NCI-H1417 (cell line): ENCODE measurements at regions not wholly inside any gene's neighbourhood (a gene's known extent, or its start where the extent isn't known, plus 50 kb on each side); places are given as distances from the start of the nearest gene placed in this dataset.

Experiments used
- DNase-seq, 3 experiments: peaks; one replicate each; lab custom pipeline; 2025; lab: John Stamatoyannopoulos, UW

DNA sequence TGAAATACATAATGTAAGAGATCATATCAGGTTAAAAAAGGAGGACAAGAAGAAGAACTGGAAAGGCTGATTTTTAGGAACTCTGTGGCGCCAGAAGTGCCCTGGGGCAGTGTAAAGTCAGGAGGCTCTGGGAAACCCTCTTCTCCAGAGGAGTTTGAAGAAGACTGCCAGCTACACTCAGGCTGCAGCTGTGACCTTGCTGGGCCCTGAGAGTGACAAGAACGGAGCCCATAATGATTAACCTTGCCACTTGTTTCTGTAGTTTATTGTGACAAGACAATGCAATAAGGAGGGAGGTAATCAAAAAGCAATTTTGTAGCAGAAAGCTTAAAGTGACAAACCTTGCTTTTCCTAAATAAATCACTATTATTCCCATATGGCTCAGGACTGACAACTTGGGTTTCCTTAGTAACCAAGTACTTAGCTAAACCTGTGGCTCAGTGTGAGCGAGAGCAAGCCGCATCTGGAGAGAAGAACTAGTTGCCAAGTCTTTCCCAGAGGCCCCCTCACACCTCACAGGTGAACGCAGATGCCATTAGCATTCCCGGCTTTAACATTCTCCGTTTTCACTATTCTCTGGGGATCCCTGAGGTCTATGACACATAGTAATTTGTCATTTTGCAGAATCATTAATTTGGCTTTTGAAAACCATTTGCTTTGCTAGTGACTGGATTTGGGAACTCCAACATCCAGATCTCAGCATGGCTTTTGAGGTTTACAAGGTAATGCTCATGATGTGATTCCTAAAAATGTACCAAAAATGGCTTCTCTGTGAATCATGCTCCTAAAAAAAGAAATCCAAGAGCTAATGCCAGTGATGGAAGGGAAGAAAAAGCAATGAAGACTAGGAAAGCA is 115.9 kb downstream of the OMA1 start:
- DNase-seq: peak in 2 of 3 experiments; percentile 20 to 42

DNA sequence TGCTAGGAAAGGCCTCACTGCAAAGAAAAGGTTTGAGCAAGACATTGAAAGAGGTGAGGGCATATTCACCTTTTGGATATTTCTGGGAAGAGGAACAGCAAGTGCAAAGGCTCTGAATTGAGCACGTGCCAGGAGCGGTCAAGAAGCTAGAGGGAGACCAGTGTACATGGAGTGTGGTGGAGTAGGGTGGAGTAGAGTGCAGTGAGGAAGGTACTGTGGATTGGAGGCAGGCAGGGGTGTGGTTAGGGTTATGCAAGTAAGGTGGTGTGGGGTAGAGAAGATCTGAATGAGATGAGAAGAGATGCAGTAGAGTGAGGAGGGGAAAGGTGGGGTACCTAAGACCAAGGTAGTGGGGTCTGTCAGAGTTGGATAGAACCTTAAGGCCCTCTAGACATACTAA is 119.6 kb downstream of the OMA1 start:
- no peak for DNase-seq

DNA sequence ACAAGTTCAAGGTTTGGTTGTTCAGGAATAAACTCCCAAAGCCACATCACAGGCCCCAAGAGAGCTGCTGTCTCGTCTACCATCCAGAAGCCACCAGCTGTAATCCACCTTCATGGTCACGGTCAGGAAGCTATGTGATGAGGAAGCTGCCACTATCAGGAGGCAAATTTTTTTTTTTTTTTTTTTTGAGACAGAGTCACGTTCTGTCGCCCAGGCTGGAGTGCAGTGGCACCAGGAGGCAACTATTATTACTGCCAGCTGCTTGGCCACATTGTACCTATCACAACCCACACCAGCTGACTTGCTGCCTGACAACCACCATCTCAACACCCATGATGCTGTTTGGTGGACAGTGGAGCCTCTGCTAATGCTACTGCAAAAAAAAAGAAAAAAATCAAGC is 124.1 kb downstream of the OMA1 start:
- DNase-seq: no peak

DNA sequence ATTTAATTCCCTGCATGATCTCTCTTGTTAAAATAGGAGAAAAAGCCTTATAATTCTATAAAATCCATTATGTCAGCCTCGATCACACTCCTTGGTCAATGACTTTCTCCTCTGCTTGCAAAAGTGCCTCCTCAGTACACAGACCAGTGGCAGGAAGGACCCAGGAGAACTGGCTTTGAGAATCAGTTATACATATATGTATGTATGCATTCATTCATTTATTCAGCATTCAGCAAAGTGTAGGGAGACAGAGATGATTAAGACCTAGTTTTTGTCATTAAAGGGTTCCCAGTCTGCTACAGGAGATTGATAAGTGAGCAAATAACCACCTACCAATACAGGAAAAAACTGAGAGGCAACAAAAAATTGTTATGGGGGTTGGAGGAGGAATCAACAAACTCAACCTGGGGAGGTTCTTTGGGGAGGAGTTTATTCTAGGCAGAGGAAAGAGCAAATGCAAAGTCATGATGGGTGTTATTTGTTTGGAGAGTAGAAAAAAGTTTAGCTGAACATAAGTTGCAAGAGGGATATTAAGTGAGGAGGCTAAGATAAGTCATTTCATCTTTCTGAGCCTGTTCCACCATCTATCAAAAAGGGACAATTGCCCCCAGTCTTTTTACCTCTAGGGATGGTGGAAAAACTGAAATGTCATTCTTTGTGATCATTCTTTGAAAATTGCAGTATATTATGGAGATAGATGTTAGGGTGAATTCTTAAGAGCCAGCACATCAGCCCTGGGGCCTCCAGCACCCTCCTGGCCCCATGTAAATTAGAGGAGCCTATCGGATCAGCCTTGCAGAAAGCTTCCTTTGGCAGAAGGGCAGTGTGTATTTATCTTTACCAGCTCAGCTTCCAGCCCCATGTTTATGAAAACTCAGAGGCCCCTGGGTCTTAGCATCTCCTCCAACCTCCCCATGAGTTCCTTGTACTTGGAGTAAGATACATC is 128.0 kb downstream of the OMA1 start:
- DNase-seq: no peak

DNA sequence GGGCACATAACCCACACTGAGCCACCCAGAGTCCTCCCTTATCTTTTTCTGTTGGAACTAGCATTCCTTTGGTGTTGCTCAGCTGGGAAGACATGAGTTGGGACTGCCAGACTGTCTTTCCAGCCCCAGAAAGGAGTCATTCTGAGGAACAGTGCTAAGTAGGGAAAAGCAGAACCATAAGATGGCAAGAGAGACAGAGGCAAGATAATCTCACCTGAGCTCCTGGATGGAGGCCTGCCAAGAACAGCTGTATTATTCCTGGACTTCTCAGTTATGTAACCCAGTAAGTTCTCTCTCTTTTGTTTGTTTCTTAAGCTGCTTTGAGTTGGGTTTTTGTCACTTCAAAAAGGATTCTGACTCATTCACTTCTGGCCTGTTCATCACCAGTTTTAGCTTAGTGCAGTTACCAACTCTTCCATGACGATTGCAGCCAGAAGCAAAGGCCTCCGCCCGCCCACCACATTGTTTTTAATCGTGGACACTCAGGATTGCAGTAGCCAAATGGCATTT is 134.4 kb downstream of the OMA1 start:
- DNase-seq: no peak

DNA sequence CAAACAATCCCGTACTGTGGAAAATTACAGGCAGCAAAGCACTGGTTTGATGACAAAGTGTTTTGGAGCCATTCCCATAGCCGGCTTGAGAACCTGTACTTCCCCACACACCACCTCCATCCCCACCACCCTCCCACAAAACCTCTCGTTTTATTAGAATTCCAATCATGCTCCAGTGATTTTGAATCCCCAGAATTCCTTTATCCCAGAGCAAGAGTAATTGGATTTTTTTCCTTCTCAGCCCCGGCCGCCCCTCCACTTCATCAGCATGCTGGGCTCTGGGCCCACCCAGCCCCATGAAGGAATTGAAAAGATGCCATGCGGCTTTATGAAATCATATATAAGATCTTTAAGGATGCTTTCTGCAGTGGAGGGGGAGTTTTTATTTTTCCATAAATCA is 136.6 kb downstream of the OMA1 start:
- DNase-seq: no peak

- DNase-seq: no peak
These were observed 137.2 kb downstream of the OMA1 start for GRCh38 chr1:58409336-58409735.

DNA sequence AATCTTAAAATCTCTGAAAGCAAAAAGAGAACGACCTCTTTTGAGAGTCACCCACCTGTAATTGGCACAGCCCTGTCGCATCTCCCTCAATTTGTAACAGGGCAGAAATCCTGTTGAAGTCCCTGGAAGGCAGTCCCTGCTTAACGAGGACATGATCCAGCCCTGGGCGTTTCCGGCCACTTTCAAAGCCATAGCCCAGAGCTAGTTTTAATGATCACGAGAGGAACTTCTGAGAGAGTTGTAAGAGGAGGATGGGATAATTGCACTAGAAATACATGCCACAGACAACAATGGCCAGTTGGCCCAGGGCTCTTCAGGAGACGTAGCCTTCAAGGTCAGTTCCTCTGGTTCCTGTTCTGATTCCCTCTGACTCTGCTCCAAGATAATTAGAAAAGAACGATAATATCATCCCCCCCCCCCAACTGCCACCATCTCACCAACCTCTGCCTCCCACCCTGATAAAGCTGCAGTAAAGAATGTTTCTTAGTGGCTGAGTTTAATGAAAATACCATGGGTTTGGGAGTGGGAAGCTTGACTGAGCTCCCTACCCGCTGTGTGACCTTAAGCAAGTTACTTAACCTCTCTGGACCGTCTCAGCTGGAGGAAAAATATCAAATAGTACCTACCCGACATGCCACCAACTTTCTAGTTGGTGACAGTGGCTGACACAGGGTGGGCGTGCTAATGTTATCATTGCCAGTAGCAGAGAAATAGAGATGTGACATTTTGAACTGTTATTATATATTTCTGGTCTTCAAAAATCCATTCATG is 140.0 kb downstream of the OMA1 start:
- DNase-seq: no peak

- no peak for DNase-seq
These were observed 140.9 kb downstream of the OMA1 start for GRCh38 chr1:58405660-58406059.

DNA sequence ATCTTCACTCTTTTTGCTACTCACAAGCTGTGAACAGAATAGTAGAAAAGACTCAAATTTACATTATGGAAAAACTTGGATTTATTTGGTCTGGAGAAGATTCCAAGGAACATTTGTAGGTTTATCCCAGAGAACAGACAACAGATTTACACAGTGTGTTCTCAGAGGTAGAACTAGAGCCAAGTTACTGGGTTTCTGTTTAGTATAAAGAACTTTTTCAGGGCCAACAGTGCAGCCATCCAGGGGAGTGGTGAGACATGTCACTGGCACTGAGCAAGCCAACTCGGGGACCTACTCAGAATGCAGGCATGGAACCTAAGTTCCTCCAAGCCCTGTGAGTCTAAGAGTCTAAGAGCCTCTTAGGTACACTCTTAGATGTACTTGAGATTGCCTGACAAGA is 142.6 kb downstream of the OMA1 start:
- no peak for DNase-seq

DNA sequence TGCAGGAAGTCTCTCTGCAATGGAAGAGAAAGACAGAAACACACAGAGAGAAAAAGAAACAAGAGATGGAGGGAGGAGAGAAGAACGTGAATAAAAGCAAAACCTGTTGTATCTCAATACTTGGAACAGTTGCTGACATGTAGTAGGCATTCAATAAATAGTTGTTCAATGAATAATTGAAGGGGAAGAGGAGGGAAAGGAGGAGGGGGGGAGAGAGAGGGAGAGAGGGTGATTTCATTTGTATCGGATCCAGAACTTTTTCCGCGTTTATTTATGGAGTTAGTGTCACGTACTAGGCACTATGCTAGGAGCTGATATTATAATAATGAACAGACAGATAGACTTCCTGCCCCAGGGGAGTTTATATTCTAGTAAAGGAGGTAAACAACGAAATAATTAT is 144.1 kb downstream of the OMA1 start:
- no peak for DNase-seq

DNA sequence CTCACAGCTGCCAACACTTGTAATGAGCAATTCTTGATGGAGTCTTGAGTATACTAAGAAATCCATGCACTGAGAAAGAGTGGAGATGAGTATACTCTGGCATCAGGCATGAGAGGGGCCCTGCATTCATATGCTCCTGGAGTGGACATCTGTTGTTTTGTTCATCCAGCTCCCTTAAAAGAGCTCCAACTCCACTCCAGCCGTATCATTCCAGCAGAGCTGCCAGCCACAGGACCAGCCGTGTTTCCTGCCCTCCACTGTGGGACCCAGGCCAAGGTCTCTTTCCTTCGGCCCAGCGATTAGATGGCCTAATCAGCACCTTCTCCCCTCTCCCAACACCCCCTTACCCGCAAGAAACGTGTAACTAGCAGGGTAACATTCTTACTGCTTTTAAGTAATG is 144.5 kb downstream of the OMA1 start:
- no peak for DNase-seq

DNA sequence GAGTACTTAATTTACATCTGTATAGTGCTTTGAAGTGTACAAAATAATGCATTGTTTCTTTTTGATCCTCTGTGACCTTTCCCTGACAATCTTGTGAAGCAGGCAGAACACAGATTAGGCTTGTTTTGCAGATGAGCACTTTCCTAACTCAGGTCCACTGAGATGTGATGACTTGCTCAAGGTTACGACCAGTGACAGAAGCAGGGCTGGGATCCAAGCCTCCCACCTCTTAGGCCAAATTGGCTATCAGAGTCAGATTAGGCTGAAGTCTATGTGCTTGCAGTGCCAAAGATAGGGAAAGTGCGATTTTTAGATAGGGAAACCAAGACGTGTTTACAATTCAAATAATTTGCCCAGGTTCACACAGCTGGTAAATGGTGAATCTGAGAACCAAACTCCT is 147.3 kb downstream of the OMA1 start:
- DNase-seq: no peak

GRCh38 chr1:58398714-58399113 is 147.8 kb downstream of the OMA1 start:
- DNase-seq: no peak

DNA sequence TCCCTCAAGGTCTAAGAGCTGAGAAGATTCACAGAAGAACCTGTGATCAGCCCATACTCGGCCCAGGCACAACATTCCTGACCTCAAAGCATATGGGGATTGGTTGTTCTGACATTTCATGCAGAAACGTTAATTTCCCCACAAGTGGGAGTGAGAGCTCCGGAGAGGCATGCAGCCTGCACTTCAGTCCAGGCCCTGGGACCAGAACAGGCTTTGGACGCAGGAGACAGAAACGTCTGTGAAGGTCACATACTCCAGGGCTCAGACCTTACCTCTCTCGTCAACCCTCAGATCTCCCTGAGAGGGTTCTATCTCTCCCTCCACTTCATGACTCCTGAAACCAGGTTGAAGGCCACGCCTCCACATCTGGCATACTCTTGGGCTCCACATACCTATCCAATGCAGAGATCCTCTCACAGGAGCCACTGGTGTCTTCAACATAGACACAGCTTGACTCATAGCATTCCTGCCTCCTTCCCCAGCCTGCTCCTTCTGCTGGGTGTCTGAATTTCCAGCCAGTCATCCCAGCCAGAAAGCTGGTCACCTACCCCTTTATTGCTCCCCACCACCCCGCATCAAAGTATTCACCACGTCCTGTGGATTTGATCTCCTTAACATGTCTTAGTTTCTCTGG is 149.2 kb downstream of the OMA1 start:
- no peak for DNase-seq

DNA sequence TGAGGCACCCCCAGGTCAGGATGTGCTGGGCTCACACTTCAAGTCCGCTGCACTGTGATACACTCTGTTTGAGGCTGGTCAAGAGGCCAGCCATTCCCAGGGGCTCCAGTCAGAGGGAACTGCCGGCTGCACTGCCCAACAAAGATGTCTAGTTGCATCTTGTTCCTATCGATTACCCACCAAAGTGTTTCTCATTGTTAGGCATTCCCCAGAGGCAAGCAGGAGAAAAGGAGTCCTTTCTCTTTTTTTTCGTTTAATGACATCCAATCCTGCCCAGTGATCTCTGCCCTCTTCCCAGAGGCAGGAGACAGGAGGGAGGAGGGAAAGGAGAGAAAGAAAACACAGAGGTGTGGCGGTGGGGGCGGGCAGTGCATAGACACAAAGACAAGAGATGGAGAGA is 150.4 kb downstream of the OMA1 start:
- no peak for DNase-seq

GRCh38 chr1:58395355-58395754 is 151.2 kb downstream of the OMA1 start:
- no peak for DNase-seq

GRCh38 chr1:58392083-58392482 is 154.4 kb downstream of the OMA1 start:
- DNase-seq: no peak

DNA sequence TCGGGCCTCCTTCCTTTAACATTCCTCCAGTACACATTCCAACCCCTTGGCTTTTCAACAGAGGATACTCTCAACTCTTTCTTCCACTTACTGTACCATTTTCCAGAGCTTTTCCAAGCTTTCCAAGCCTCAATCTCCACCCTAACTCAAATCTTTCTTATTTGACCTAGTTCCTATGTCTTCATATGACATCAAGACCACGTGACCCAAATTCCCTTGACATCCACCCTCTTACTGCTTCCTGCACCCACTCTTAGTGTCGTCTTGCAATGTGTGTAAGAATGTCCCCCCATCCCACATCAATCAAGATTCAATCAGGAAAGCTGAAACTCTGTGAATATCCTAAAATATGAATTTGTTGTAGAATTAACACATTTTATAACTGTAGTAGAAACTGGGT is 155.0 kb downstream of the OMA1 start:
- DNase-seq: no peak

DNA sequence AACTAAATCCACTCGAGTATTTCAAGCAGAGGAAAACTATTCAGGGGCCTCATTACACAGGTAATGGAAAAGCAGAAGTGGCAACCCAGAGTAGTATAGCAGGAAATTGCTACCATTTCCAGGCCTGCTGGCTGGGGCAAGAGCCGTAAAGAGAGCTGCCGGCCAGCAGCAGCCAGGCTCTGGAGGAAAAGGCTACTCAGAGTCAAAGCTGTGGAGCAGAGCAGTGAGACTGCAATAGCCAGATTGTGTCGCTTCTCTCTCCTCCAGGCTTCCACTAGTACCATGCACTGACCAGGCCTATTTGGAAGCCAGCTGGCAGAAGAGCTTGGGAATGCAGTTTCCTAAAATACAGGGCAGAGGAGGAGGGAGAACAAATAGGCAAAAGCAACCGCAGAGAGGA is 155.5 kb downstream of the OMA1 start:
- DNase-seq: no peak

GRCh38 chr1:58390091-58390490 is 156.4 kb downstream of the OMA1 start:
- peak in 1 of 3 experiments; percentile 11 for DNase-seq

- DNase-seq: no peak
These were observed 166.2 kb downstream of the OMA1 start for GRCh38 chr1:58380345-58380744.
